ENCODE measurements at regions not wholly inside any gene's neighbourhood (a gene's known extent, or its start where the extent isn't known, plus 50 kb on each side); places are given as distances from the start of the nearest gene placed in this dataset.

DNA sequence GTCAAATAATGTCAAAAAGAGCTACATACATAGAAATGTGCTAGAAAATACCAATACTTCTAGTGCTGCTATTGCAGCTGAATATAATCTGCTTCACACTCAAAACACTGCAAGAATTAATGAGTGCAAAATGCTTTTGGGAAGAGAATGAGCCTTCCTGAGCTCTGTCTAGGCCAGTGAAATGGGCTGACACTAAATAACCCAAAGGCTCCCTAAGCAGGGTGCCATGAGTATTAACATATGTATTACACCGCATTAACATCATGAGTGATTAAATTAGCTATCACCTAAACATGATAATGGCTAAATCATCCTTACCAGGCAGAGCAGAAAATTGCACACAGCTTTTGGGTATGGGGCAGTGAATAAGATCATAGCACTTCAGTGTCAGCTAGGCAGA lies 806.3 kb upstream of the NECTIN3 start:
- H3K4me3 ChIP-seq: no peak overlapping the region
- H3K79me2 ChIP-seq: no peaks in the 10 kb centered on the region
- 50% methylated on average over 1 of the region's 1 CpG for WGBS (ENCODE audit: low lambda C conversion rate, missing lambda C conversion rate)
- no peaks in the 10 kb centered on the region for H4K20me1 ChIP-seq (ENCODE audit: insufficient read depth, poor library complexity, severe bottlenecking)
- TF ChIP-seq EZH2phosphoT487 (IDR thresholded peaks at IDR 0.05; ENCODE audit: low read depth, severe bottlenecking, unreplicated experiment) (no peak), EZH2 (IDR thresholded peaks at IDR 0.05; ENCODE audit: borderline replicate concordance) (no peak), CTCF (IDR thresholded peaks at IDR 0.05; ENCODE audit: poor library complexity) (no peak)
- no peak overlapping the region for H3K4me2 ChIP-seq
- no peak for DNase-seq (ENCODE audit: low spot score)
- no peaks in the 10 kb centered on the region for H3K27me3 ChIP-seq
- no peaks in the 10 kb centered on the region for H3K9me3 ChIP-seq (ENCODE audit: low read depth)
- no peaks in the 10 kb centered on the region for H3K9me2 ChIP-seq (replicated peaks; ENCODE audit: insufficient read depth)
- H3K4me1 ChIP-seq (ENCODE audit: insufficient read depth): peaks cover 13% of the 10 kb centered on the region
- H3K36me3 ChIP-seq (replicated peaks; ENCODE audit: insufficient read depth, low read depth): no peaks in the 10 kb centered on the region
- H3K27ac ChIP-seq: no peak overlapping the region
- H2AFZ ChIP-seq: no peak overlapping the region

DNA sequence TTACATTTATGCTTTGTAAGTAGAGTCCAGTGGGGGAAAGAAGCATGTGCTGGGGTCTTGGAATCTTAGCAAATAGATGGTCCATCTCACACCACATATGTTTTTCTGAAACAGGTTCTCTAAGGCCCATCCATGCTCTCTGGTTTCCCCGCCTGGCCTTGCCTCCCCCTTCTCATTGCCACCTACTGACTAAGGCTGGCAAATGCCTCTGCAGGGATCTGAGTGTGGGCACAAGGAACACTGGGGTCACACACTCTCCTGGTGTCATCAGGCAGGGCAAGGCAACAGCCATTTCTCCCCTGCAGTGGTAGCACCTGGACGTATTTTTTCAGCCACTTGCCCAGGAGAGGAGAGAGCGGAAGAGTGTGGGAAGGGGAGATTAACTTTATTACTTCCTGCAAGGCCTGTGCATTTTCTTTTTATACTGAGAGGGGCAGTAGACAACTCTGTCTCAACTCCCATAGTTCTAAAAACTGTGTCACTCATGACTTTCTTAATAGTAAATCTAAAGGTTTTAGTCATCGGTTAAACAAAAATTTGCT lies 804.2 kb upstream of the NECTIN3 start:
- 90% methylated on average over 4 of the region's 4 CpGs for WGBS (ENCODE audit: low lambda C conversion rate, missing lambda C conversion rate)
- Histone ChIP-seq H2AFZ (no peak overlapping the region), H3K36me3 (replicated peaks; ENCODE audit: insufficient read depth, low read depth) (no peaks in the 10 kb centered on the region), H3K4me2 (no peak overlapping the region), H3K4me3 (no peak overlapping the region), H3K27me3 (no peaks in the 10 kb centered on the region), H3K79me2 (no peaks in the 10 kb centered on the region), H3K4me1 (ENCODE audit: insufficient read depth) (peaks cover 13% of the 10 kb centered on the region), H3K9me3 (ENCODE audit: low read depth) (no peaks in the 10 kb centered on the region), H3K27ac (no peak overlapping the region), H4K20me1 (ENCODE audit: insufficient read depth, poor library complexity, severe bottlenecking) (no peaks in the 10 kb centered on the region), H3K9me2 (replicated peaks; ENCODE audit: insufficient read depth) (no peaks in the 10 kb centered on the region)
- DNase-seq (ENCODE audit: low spot score): no peak
- TF ChIP-seq CTCF (IDR thresholded peaks at IDR 0.05; ENCODE audit: poor library complexity) (no peak), EZH2phosphoT487 (IDR thresholded peaks at IDR 0.05; ENCODE audit: low read depth, severe bottlenecking, unreplicated experiment) (no peak), EZH2 (IDR thresholded peaks at IDR 0.05; ENCODE audit: borderline replicate concordance) (no peak)

DNA sequence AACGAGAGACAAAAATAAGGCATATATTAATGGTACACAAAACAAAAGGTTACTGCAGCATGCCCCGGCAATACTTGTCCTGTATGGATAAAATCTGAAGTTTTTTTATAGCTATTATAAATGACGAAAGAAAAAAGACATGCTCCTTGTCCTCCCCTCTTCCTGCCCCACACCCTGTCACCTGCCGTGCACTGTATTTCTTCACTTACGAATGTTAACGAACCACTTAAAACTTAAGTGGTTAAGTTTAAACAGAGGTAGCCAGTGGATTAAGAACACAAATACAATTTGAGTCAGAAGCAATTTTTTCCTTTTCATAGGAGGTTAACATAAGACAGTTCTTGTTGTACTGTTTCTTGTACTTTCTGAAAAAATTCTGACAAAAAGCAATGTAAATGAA lies 799.1 kb upstream of the NECTIN3 start:
- Histone ChIP-seq H3K9me3 (ENCODE audit: low read depth) (no peaks in the 10 kb centered on the region), H3K4me1 (ENCODE audit: insufficient read depth) (no peaks in the 10 kb centered on the region), H4K20me1 (ENCODE audit: insufficient read depth, poor library complexity, severe bottlenecking) (no peaks in the 10 kb centered on the region), H2AFZ (no peak overlapping the region), H3K79me2 (no peaks in the 10 kb centered on the region), H3K27me3 (no peaks in the 10 kb centered on the region), H3K9me2 (replicated peaks; ENCODE audit: insufficient read depth) (no peaks in the 10 kb centered on the region), H3K36me3 (replicated peaks; ENCODE audit: insufficient read depth, low read depth) (no peaks in the 10 kb centered on the region), H3K4me2 (no peak overlapping the region), H3K4me3 (no peak overlapping the region), H3K27ac (no peak overlapping the region)
- TF ChIP-seq EZH2phosphoT487 (IDR thresholded peaks at IDR 0.05; ENCODE audit: low read depth, severe bottlenecking, unreplicated experiment) (no peak), EZH2 (IDR thresholded peaks at IDR 0.05; ENCODE audit: borderline replicate concordance) (no peak), CTCF (IDR thresholded peaks at IDR 0.05; ENCODE audit: poor library complexity) (no peak)
- 72% methylated on average over 6 of the region's 6 CpGs for WGBS (ENCODE audit: low lambda C conversion rate, missing lambda C conversion rate)
- no peak for DNase-seq (ENCODE audit: low spot score)
